ENCODE measurements at regions not wholly inside any gene's neighbourhood (a gene's known extent, or its start where the extent isn't known, plus 50 kb on each side); places are given as distances from the start of the nearest gene placed in this dataset.

DNA sequence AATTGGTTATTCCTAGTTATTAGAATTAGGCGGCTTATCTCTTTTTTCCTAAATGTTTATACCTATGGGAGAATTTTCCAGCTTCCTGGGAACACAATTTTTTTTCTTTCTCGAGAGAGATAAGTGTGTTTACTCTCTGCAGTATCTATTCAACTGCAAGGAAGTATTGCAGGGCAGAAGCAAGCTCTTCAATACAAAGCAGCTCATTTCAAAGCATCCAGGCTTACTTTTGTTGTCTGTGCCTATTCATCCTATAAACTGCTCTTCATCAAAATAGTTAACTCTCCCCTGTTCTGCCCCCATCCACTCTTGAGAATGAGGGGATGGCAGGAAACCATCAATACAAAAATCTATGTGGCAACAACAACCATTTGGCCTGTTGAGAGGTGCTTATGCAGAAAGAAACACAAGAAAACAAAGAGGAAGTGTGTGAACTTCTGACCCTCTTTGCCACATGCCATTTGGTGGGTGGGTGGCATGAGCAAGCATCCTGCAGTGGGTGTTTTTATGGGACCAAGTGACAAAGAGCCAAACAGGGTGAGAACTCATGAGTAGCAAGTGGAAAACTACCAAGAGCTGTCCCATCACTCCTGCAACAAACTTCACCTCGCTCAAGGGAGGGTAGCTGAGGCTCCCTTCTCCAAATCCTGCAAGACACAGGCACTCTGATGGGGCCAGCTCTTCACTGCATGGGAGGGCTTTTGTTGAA lies 50.6 kb upstream of the MRPS6 start:
- DNase-seq (ENCODE audit: low read depth) = peak; percentile 82

DNA sequence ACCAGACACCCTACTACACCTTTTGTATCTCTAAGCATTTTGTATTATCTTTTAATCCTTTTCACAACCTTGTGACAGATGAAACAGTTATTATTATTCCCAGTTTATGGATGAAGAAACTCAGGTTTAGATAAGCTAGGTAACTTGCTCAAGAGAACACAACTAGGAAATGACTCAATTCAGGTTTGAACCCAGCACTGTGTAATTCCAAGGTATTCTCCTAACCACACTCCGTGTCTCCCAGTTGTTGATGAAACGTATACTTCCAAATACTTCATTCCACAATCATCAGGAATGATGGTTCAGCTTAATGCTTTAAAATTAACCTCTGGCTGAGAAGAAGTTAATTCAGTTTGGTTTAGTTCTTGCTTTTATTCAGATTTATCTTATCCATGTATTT lies 51.7 kb upstream of the MRPS6 start:
- DNase-seq (ENCODE audit: low read depth) = no peak

DNA sequence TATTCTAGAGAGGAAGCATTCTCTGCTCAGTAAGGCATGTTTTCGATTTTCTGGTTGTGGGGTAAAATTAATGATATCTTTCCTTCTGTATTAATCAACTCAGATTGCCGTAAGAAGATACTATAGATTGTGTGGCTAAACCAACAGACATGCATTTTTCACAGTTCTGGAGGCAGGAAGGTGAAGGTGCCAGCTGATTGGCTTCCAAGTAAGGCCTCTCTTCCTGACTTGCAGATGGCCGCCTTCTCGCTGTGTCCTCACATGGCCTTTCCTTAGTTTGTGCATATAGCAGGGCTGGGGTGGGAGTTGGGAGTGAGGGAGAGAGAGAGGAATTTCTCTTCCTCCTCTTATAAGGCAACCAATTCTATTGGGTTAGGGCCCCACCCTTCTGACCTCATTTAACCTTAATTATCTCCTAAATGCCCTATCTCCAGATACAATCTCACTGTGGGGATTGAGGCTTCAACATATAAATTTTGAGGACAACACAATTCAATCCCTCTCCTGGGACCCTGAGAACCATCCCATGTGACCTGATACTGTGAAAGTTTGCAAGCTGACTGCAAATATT lies 52.3 kb upstream of the MRPS6 start:
- DNase-seq (ENCODE audit: low read depth) = no peak

DNA sequence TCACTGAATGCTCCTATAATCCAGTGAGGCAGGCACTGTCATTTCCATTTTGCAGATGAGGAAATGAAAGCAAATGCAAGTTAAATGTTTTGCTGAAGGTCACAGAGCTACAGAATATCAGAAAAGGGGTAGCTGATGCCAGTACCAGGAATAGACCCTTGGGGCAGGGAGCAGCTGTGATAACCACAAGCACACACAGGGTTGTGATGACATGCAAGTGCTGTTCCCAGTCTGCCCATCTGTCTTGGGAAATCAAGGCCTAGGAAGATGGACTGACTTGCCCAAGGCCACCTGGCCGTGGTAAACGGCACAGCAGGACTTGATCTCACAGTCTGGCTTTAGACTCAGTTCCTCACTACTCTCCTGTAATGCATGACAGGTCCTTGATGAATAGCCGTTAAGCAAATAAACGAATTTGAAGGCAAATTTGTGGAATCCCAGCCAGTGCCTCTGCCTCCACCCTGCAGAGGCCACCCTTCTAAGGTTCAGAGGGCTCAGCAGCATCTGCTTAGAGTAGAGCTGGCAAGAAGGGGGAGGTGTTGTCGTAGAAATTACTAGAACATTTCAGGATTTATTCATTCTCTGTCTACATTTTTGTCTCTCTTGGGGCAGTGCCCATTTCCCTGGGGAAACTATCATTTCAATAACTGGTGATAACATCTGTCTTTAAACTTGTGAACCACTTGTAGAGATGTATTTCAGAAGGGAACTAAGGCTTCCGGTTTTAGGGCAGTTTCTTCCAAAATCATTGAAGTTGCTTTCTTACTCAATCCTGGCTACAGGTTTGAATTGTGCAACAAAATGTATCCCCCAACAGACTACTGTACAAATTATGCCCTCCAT lies 53.2 kb upstream of the MRPS6 start:
- no peak for DNase-seq (ENCODE audit: low read depth)

DNA sequence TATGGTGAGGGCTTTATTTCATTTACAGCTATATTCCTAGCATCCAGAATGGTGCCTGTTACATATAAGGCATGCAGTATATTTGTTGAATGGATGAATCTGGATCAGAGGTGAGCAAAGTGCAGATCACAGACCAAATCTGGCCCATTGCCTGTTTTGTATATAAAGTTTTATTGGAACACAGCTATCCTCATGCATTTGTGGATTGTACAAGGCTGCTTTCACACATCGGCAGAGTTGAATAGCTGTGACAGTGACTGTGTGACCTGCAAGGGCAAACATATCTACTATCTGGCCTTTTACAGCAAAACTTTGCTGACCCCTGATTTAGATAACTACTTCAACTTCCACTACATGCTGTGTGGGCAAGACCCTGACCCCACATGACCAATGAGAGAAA lies 54.0 kb upstream of the MRPS6 start:
- no peak for DNase-seq (ENCODE audit: low read depth)

DNA sequence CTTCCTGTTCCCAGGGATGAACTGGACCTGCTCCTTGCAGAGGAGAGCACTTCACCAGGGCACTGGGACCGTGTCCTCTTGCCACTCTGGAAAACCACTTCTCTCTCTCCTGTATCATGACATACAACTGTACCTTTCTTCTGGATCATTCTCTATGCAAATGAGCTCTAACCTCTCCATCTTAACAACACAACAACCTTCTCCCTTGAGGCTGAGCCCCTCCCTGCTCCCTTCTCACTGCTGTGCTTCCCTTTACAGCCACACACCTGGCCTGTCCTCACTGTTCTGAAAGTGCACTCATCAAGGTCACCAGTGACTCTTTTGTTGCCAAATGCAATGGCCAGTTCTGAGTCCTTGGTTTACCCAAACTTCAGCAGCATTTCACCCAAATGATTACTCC lies 54.5 kb upstream of the MRPS6 start:
- no peak for DNase-seq (ENCODE audit: low read depth)

DNA sequence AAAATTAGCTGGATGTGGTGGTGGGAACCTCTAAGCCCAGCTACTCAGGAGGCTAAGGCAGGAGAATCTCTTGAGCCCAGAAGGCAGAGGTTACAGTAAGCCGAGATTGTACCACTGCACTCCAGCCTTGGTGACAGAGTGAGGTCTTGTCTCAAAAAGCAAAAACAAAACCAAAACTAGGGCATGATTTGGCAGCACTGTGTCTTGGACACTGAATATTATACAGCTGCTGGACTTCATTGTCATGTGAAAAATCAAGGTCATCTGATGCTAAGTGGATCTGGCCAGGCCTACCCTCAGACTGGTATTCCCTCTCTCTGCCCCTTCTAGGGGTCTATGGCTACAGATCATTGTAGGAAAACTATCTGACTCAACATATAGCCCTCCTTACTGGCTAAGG lies 55.2 kb upstream of the MRPS6 start:
- DNase-seq (ENCODE audit: low read depth) = no peak

DNA sequence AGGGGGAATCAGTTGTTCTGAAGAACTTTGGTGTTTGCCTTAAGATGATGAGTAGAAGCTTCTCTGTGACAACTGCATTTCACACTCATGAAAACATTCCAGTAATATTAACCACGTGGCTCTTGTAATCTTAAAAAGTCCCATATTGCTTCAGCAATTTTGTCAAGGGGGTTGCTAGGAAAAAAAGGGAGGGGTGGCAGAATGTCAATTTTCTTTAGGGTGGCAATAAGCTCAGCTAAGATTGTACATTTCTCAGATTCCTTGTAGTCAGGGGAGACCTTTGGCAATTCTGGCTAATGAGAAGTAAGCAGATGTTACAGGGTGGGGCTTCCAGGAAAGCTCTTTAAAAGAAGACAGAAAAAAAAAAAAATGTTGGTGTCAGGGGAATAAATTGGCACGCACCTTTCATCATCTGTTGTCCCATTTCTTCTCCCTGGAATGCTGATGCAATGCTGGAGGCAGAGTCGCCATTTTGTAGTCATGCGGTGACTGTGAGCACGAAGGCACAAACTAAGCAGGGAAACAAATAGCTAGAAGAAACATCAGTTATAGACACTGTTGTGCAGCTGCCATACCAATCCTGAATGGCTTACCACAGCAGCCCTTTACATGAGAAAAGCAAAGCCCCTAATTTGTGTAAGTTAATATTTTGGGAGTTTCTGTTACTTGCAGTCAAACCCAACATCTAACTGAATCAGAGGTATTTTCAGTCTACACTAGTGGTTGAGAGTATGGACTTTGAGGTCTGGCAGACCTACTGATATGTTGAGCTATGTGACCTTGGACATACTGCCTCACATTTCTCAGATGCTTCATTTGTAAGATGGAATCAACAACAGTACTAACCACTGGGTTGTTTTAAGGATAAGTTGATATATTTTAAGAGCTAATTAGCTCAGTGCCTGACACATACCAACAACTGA lies 56.1 kb upstream of the MRPS6 start:
- DNase-seq (ENCODE audit: low read depth) = no peak

DNA sequence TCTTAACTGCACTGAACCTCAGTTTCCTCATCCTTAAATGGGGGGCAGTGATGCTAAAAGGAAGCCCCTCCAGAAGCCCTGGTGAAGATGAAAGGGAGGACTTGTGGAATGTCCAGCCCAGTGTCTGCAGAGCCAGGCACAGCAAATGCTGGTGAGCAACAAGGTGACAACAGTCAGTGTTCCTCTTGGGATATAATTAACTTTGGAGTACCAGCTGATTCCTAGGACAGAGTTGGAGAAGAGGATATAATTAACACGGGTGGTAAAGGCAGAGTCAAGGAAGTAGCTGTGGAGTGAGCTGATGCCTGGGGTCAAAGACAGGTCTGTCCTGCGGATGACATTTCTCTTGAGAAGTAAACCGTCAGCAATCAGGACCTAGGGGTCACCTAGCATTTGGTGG lies 60.7 kb upstream of the MRPS6 start:
- DNase-seq (ENCODE audit: low read depth) = no peak

DNA sequence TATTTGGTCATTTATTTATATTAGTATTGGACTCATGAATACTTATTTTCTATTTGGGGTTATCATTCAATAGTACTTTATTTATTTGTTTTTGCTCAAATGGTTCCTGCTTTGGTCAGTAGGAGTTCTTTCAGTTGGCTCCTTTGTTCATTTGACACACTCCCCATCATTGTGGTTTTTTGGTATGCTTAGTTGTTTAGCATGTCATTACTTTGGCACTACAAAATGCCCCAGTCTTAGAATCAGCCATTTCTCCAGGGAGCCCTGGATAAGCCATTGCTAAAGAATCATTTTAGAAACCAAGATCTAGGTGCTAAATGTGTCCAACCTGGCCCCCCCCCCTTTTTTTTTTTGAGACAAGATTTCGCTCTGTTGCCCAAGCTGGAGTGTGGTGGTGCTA lies 61.7 kb upstream of the MRPS6 start:
- DNase-seq (ENCODE audit: low read depth) = no peak

DNA sequence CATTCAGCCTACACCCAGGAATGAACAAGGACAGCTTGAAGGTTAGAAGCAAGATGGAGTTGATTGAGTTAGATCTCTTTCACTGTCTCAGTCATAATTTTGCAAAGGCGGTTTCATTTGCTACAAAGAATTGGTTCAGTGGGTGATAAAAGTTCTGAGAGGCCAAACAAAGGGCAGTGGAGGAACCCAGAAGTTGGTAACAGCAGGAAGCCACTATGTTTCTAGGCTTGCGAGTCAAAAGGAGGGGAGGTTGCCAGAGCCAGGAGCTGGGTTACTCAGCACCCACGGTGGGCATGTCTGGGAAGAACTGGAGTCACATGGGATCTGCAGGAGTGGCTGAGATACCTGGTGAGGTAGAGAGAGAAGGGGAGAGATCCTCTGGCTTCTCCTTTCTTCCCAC lies 64.2 kb upstream of the MRPS6 start:
- no peak for DNase-seq (ENCODE audit: low read depth)

DNA sequence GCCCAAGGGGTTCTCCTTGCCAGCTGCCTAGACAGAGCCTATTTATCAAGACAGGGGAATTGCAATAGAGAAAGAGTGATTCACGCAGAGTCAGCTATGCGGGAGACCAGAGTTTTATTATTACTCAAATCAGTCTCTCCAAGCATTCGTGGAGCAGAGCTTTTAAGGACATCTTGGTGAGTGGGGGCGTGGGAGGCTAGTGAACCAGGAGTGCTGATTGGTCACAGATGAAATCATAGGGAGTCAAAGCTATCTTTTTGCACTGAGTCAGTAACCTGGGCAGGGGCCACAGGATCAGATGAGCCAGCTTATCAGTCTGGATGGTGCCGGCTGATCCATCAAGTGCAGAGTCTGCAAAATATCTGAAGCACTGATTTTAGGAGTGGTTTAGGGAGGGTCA lies 64.8 kb upstream of the MRPS6 start:
- DNase-seq (ENCODE audit: low read depth) = no peak

DNA sequence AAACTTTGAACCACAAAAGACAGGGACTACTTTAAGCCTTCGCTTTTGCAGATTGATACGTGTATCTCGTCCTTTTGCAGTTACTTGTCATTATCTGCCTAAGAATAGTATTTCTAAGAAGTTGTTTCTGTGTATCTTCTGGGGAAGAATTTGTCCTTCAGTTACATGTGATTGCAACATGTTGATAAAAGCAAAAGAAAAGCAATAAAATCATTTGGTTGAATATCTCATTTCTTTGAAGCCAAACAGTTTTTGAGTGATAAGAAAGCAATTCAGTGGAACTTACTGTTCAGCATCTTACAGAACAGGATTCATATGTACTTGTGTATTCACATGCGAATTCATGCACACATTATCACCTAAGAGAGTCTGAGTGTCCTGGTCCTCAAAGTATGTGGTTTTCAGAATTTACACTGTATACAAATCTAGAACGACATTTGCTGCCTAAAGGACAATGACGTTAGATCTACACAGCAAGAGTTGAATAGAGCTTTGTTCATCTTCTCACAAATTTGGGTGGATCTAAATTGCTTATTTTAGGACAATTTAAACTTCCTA lies 66.7 kb upstream of the MRPS6 start:
- DNase-seq (ENCODE audit: low read depth) = no peak

DNA sequence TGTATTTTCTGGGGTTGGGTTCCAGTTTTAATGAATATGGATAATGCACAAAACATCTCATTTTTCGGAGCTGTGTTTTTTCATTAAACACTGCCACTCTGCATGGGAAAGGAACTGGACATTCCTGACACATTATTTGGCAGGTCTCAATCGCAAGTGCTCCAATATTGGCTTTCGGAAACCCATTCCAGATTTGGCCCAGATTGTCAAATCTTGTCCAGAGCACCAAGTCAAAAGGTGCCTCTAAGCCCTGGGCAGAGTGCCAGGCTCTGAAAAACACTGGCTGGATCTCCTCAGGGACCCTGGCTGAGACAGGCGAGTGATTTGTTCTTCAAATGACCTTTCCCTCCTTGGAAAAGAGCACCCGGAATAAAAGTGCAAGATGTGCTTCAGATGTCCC lies 68.4 kb upstream of the MRPS6 start:
- no peak for DNase-seq (ENCODE audit: low read depth)

DNA sequence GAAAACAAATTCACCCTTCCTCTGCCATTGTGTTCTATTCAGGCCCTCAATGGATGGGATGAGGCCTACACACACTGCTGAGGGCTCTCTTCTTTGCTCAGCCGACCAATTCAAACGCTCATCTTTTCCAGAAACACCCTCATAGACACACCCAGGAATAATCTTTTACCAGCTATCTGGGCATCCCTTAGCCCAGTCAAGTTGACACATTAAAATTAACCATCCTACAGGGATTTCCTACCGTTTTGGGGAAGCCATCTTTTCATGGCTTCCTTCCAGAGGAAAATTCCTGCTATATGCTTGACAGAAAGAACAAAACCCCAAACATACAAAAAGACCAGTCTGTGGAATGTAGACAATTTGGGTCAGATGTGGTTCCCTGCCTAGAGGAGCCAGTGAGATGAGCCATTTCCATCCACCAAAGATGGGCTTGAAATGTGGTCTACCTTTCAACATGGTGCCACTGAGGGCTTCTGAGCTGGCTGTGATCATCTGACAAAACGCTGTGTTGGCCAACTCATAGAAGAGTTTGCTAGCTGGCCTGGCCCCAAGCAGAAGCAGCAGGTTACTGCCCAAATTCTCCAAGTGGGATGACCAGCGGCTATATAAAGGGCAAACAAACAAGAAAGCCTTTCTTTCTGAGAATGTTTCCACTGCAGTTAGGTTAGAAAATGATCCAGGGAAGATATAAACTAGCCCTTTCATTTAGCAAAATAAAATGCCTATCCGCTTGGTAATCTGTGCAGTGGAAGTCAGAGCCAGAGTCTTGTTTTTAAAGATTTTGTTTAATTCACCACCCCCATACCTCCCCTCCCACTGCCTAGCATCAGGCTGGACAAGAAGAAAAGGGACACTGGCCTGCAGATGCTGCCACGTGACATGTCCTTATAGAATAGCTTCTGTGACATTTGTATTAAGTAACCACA lies 69.1 kb upstream of the MRPS6 start:
- DNase-seq (ENCODE audit: low read depth) = no peak

DNA sequence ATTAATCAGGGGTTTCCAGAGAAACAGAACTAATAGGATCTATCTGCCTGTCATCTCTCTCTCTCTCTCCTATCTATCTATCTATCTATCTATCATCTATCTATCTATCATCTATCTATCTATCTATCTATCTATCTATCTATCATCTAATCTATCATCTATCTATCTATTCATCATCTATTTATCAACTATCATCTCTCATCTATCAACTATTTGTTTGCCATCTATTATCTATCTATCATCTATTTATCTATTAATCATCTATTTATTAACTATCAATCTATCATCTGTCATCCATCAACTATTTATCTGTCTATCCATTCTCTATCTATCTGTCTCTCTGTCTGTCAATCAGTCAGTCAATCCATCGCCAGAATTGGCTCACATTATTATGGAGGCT lies 70.0 kb upstream of the MRPS6 start:
- no peak for DNase-seq (ENCODE audit: low read depth)

DNA sequence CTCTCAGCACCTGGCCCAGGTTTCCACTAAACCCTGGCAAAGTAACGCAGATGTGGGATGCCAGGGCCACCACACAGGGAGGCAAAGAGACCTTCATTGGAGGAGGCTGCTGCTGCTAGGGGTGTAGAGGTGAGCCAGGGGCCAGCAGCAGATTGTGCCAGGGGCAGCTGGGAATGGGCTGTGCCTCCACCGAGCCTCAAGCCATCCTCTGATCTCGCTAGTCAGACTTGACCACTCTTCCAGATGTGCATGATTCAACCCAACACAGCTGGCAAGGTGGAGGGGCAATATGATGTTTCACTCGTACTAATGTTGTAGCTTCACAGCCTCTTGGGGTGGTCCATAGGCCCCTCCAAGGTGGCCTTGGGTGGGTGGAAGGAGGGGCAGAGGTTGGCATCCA lies 73.0 kb upstream of the MRPS6 start:
- DNase-seq (ENCODE audit: low read depth) = no peak

DNA sequence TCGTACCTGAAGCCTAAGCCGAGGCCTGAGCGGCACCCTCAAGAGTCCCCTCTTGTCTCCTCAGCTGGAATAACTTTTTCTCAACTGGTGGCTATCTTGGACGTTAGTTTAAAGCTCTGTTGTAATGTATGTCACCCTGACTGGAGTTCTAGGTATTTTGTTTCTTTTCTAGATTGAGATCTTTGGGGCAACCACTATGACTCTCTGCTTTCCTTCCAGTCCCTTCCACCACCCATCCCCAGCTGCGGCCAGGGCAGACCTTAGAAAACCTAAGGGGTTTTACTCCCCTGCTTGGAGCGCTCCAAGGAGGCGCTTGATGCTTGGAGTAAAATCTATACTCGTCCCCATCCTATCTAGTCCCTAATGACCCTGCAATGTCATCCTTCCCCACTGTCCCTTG lies 74.6 kb upstream of the MRPS6 start:
- DNase-seq (ENCODE audit: low read depth) = no peak

DNA sequence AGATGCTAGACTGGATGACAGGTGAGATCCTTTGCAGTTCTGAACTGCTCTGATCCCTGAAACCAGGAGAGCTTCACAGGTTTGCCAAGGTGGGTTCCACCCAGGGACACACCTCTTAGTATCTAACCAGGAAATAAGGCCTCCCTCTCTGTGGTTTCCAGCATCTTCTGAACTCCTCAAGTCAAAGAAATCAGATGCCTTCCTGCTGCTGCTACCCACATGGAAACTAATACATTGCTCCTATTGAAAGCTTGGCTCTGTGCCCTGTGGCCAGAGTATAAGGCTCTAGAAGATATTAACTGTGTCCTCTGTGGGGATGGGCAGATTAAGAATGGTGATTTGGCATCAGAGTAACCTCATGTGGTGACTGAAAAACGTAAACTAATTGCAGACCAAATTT lies 75.0 kb upstream of the MRPS6 start:
- no peak for DNase-seq (ENCODE audit: low read depth)

DNA sequence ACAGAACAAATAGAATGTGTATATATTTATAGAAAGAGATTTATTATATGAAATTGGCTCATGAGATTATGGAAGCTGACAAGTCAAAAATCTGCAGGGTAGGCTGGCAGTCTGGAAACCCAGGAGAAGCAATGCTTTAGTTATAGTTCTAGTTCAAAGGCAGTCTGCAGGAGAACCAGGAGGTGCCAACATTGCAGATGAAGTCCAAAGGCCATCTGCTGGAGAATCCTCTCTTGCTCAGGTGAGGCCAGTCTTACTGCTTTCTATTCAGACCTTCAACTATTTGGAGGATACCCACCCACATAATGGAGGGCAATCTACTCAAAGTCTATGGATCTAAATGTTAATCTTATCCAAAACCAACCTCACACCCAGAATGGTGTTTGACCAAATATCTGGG lies 75.9 kb upstream of the MRPS6 start:
- DNase-seq (ENCODE audit: low read depth) = no peak

DNA sequence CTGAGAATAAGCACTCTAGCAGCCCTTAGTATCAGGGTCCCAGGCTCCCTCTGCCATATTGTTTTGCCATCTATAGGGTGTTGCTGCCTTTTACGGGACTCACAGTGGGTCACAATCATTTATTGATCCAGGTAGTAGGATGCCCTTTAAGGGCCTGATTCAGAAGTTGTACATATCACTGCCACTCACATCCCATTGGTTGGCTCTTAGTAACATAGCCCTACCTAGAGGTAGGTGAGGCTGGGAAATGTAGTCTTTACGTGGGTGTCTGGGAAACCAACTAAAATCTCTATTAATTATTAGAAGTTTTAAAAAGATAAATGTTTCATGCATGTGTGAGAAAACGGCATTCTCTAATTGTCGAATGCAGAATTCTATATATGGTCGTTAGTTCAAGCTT lies 78.8 kb upstream of the ATP5PO start:
- no peak for DNase-seq (ENCODE audit: low read depth)
